ENCODE measurements at regions not wholly inside any gene's neighbourhood (a gene's known extent, or its start where the extent isn't known, plus 50 kb on each side); places are given as distances from the start of the nearest gene placed in this dataset.

DNA sequence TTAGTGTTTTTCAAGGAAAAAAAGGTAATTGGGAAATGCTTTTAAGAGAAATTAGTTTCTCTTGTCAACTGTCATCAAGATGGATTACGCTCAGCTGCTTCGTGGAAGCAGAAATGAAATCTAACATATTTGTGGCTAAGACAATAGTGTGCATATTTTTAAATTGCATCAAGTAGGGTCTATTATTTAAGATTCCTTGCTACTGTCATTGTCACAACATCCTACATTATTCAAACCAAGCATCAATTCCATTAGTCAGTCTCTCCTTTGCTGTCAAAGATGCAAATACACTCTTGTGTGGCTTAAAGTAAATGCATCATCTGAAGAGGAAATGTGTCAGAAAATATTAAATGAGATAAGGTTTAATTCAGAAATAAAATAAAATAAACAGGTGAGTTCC, 1277.6 kb upstream of the SEL1L start:
- TF ChIP-seq, protein P1, sequence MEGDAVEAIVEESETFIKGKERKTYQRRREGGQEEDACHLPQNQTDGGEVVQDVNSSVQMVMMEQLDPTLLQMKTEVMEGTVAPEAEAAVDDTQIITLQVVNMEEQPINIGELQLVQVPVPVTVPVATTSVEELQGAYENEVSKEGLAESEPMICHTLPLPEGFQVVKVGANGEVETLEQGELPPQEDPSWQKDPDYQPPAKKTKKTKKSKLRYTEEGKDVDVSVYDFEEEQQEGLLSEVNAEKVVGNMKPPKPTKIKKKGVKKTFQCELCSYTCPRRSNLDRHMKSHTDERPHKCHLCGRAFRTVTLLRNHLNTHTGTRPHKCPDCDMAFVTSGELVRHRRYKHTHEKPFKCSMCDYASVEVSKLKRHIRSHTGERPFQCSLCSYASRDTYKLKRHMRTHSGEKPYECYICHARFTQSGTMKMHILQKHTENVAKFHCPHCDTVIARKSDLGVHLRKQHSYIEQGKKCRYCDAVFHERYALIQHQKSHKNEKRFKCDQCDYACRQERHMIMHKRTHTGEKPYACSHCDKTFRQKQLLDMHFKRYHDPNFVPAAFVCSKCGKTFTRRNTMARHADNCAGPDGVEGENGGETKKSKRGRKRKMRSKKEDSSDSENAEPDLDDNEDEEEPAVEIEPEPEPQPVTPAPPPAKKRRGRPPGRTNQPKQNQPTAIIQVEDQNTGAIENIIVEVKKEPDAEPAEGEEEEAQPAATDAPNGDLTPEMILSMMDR (IDR thresholded peaks at IDR 0.05; ENCODE audit: poor library complexity) = no peak
- no peak for TF ChIP-seq EZH2phosphoT487 (IDR thresholded peaks at IDR 0.05; ENCODE audit: low read depth, severe bottlenecking, unreplicated experiment)
